ENCODE measurements at regions not wholly inside any gene's neighbourhood (a gene's known extent, or its start where the extent isn't known, plus 50 kb on each side); places are given as distances from the start of the nearest gene placed in this dataset.

DNA sequence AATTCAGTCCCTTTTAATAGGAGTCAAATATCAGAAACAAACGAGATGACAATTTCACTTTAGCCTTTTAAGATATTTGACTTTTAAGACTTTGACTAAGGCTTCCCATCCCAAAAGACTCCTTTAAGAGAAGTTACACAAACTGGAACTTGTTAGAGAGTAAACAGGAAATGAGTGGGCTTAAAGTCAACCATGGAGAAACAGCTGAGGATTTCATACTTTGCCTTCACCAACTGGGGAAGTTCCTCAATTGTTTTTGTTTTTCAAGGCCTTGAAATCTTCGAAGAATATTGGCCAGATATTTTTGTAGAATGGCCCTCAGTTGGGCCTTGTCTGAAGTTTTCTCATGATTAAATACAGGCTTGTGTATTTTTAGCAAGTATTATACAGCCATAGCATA lies 227.3 kb downstream of the POU4F1 start:
- TF ChIP-seq POLR2AphosphoS5 (IDR thresholded peaks at IDR 0.05; ENCODE audit: insufficient read depth, low read depth, low read length): no peak
- TF ChIP-seq, protein P1, sequence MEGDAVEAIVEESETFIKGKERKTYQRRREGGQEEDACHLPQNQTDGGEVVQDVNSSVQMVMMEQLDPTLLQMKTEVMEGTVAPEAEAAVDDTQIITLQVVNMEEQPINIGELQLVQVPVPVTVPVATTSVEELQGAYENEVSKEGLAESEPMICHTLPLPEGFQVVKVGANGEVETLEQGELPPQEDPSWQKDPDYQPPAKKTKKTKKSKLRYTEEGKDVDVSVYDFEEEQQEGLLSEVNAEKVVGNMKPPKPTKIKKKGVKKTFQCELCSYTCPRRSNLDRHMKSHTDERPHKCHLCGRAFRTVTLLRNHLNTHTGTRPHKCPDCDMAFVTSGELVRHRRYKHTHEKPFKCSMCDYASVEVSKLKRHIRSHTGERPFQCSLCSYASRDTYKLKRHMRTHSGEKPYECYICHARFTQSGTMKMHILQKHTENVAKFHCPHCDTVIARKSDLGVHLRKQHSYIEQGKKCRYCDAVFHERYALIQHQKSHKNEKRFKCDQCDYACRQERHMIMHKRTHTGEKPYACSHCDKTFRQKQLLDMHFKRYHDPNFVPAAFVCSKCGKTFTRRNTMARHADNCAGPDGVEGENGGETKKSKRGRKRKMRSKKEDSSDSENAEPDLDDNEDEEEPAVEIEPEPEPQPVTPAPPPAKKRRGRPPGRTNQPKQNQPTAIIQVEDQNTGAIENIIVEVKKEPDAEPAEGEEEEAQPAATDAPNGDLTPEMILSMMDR (IDR thresholded peaks at IDR 0.05; ENCODE audit: extremely low read depth in 1 of 2, insufficient read depth in 1 of 2, low read depth in 1 of 2, low read length in 2 of 2): no peak
